ENCODE measurements at regions not wholly inside any gene's neighbourhood (a gene's known extent, or its start where the extent isn't known, plus 50 kb on each side); places are given as distances from the start of the nearest gene placed in this dataset.
A peak's percentile ranks its signal among the peaks of the same experiment; 100 is the strongest.

- intact Hi-C loops (cut with DNase I) = no loop called here
- DNase-seq (ENCODE audit: low spot score) = no peak
- no peaks in the 10 kb centered on the region for H3K9me3 ChIP-seq
- no peaks in the 10 kb centered on the region for H3K4me1 ChIP-seq (replicated peaks)
- TF ChIP-seq POLR2A (IDR thresholded peaks at IDR 0.05) = no peak
- TF ChIP-seq POLR2AphosphoS5 (IDR thresholded peaks at IDR 0.05) = no peak
- no peak for TF ChIP-seq CTCF (IDR thresholded peaks at IDR 0.05)
- H3K36me3 ChIP-seq = no peaks in the 10 kb centered on the region
- H3K27me3 ChIP-seq (replicated peaks; ENCODE audit: insufficient read depth) = no peaks in the 10 kb centered on the region
- 94% methylated on average over 2 of the region's 2 CpGs for WGBS
- no peak overlapping the region for H3K27ac ChIP-seq
- H3K4me3 ChIP-seq = no peak overlapping the region
Measured at GRCh38 chr14:54058505-54058904, 101.9 kb upstream of the BMP4 start.

- no peak for DNase-seq (ENCODE audit: low spot score)
- Histone ChIP-seq H3K36me3 (no peaks in the 10 kb centered on the region), H3K4me3 (no peak overlapping the region), H3K9me3 (no peaks in the 10 kb centered on the region), H3K27ac (no peak overlapping the region), H3K27me3 (replicated peaks; ENCODE audit: insufficient read depth) (no peaks in the 10 kb centered on the region), H3K4me1 (replicated peaks) (no peaks in the 10 kb centered on the region)
- intact Hi-C loops (cut with DNase I) = no loop called here
- TF ChIP-seq POLR2A (IDR thresholded peaks at IDR 0.05) (no peak), CTCF (IDR thresholded peaks at IDR 0.05) (no peak), POLR2AphosphoS5 (IDR thresholded peaks at IDR 0.05) (no peak)
- 99% methylated on average over 3 of the region's 3 CpGs for WGBS
Measured at GRCh38 chr14:54083549-54084239, 127.1 kb upstream of the BMP4 start.

GRCh38 chr14:54085232-54085761 is 128.7 kb upstream of the BMP4 start:
- Histone ChIP-seq H3K4me3 (no peak overlapping the region), H3K9me3 (no peaks in the 10 kb centered on the region), H3K4me1 (replicated peaks) (no peaks in the 10 kb centered on the region), H3K27ac (no peak overlapping the region), H3K27me3 (replicated peaks; ENCODE audit: insufficient read depth) (no peaks in the 10 kb centered on the region), H3K36me3 (no peaks in the 10 kb centered on the region)
- no peak for DNase-seq (ENCODE audit: low spot score)
- intact Hi-C loops (cut with DNase I) = no loop called here
- TF ChIP-seq POLR2AphosphoS5 (IDR thresholded peaks at IDR 0.05) = no peak

- intact Hi-C loops (cut with DNase I) = no loop called here
- Histone ChIP-seq H3K27ac (no peak overlapping the region), H3K27me3 (replicated peaks; ENCODE audit: insufficient read depth) (no peaks in the 10 kb centered on the region), H3K4me3 (no peak overlapping the region), H3K36me3 (no peaks in the 10 kb centered on the region), H3K9me3 (no peaks in the 10 kb centered on the region), H3K4me1 (replicated peaks) (no peaks in the 10 kb centered on the region)
- no peak for TF ChIP-seq CTCF (IDR thresholded peaks at IDR 0.05)
- no peak for TF ChIP-seq POLR2A (IDR thresholded peaks at IDR 0.05)
- no peak for DNase-seq (ENCODE audit: low spot score)
- 51% methylated on average over 4 of the region's 4 CpGs for WGBS
Measured at GRCh38 chr14:54085841-54086240, 129.2 kb upstream of the BMP4 start.

- Histone ChIP-seq H3K27ac (no peak overlapping the region), H3K4me3 (no peak overlapping the region), H3K36me3 (no peaks in the 10 kb centered on the region), H3K9me3 (no peaks in the 10 kb centered on the region), H3K27me3 (replicated peaks; ENCODE audit: insufficient read depth) (no peaks in the 10 kb centered on the region), H3K4me1 (replicated peaks) (no peaks in the 10 kb centered on the region)
- no peak for DNase-seq (ENCODE audit: low spot score)
- 57% methylated on average over 7 of the region's 7 CpGs for WGBS
- intact Hi-C loops (cut with DNase I) = no loop called here
- TF ChIP-seq POLR2A (IDR thresholded peaks at IDR 0.05) (no peak), POLR2AphosphoS5 (IDR thresholded peaks at IDR 0.05) (peak; percentile 16)
Measured at GRCh38 chr14:54086767-54087166, 130.1 kb upstream of the BMP4 start.

- intact Hi-C loops (cut with DNase I) = no loop called here
- no peak for DNase-seq (ENCODE audit: low spot score)
- no peaks in the 10 kb centered on the region for H3K4me1 ChIP-seq (replicated peaks)
- no peaks in the 10 kb centered on the region for H3K9me3 ChIP-seq
- TF ChIP-seq CTCF (IDR thresholded peaks at IDR 0.05) (no peak), POLR2A (IDR thresholded peaks at IDR 0.05) (no peak), POLR2AphosphoS5 (IDR thresholded peaks at IDR 0.05) (no peak)
- no peaks in the 10 kb centered on the region for H3K27me3 ChIP-seq (replicated peaks; ENCODE audit: insufficient read depth)
- H3K27ac ChIP-seq = no peak overlapping the region
- WGBS = 23% methylated on average over 4 of the region's 4 CpGs
- H3K36me3 ChIP-seq = no peaks in the 10 kb centered on the region
- H3K4me3 ChIP-seq = no peak overlapping the region
Measured at GRCh38 chr14:54087376-54087775, 130.8 kb upstream of the BMP4 start.
